Stimulated activated CD4-positive, alpha-beta T cell treated with anti-CD3 and anti-CD28 coated beads, Interleukin-4, amount 100 ng/mL, for 1 hour (primary cell): ENCODE measurements at regions not wholly inside any gene's neighbourhood (a gene's known extent, or its start where the extent isn't known, plus 50 kb on each side); places are given as distances from the start of the nearest gene placed in this dataset.
"Not testable (repeated sequence)": the region's sequence is repeated elsewhere in the genome, so short reads cannot be mapped to it uniquely, and the experiment has no call there.

ENCODE experiments used
- DNase-seq: peaks from one replicate; pipeline ENCODE4 v3.0.0-alpha.2; 2020

- DNase-seq: not testable (repeated sequence)
Measured at GRCh38 chr2:37722971-37723370, 51.5 kb upstream of the CDC42EP3 start.

- DNase-seq: no peak
Measured at GRCh38 chr2:37730037-37730818, 58.8 kb upstream of the CDC42EP3 start.

- DNase-seq: not testable (repeated sequence)
Measured at GRCh38 chr2:37732412-37732811, 61.0 kb upstream of the CDC42EP3 start.

GRCh38 chr2:37733251-37733650 lies 61.8 kb upstream of the CDC42EP3 start:
- no peak for DNase-seq

GRCh38 chr2:37733955-37734354 lies 62.5 kb upstream of the CDC42EP3 start:
- not testable (repeated sequence) for DNase-seq

- not testable (repeated sequence) for DNase-seq
Measured at GRCh38 chr2:37734891-37735523, 63.6 kb upstream of the CDC42EP3 start.

- not testable (repeated sequence) for DNase-seq
Measured at GRCh38 chr2:37735524-37735910, 64.1 kb upstream of the CDC42EP3 start.

GRCh38 chr2:37737507-37737906 lies 66.1 kb upstream of the CDC42EP3 start:
- no peak for DNase-seq

- DNase-seq: no peak
Measured at GRCh38 chr2:37738266-37738885, 66.9 kb upstream of the CDC42EP3 start.

GRCh38 chr2:37739153-37739552 lies 67.7 kb upstream of the CDC42EP3 start:
- DNase-seq: no peak

GRCh38 chr2:37740164-37740739 lies 68.8 kb upstream of the CDC42EP3 start:
- no peak for DNase-seq

GRCh38 chr2:37742286-37742685 lies 70.8 kb upstream of the CDC42EP3 start:
- no peak for DNase-seq

GRCh38 chr2:37744010-37744409 lies 72.6 kb upstream of the CDC42EP3 start:
- no peak for DNase-seq

- not testable (repeated sequence) for DNase-seq
Measured at GRCh38 chr2:37744961-37745360, 73.5 kb upstream of the CDC42EP3 start.

GRCh38 chr2:37746011-37746410 lies 74.6 kb upstream of the CDC42EP3 start:
- not testable (repeated sequence) for DNase-seq

GRCh38 chr2:37746883-37747282 lies 75.4 kb upstream of the CDC42EP3 start:
- DNase-seq: no peak

- no peak for DNase-seq
Measured at GRCh38 chr2:37748541-37748940, 77.1 kb upstream of the CDC42EP3 start.

- DNase-seq: not testable (repeated sequence)
Measured at GRCh38 chr2:37750286-37750685, 78.8 kb upstream of the CDC42EP3 start.

GRCh38 chr2:37752766-37753165 lies 81.3 kb upstream of the CDC42EP3 start:
- no peak for DNase-seq

GRCh38 chr2:37753758-37754157 lies 82.3 kb upstream of the CDC42EP3 start:
- DNase-seq: no peak

- not testable (repeated sequence) for DNase-seq
Measured at GRCh38 chr2:37755961-37756559, 84.6 kb upstream of the CDC42EP3 start.

GRCh38 chr2:37757456-37757855 lies 86.0 kb upstream of the CDC42EP3 start:
- not testable (repeated sequence) for DNase-seq

GRCh38 chr2:37758141-37758601 lies 86.7 kb upstream of the CDC42EP3 start:
- DNase-seq: not testable (repeated sequence)
